ENCODE measurements at regions not wholly inside any gene's neighbourhood (a gene's known extent, or its start where the extent isn't known, plus 50 kb on each side); places are given as distances from the start of the nearest gene placed in this dataset.

DNA sequence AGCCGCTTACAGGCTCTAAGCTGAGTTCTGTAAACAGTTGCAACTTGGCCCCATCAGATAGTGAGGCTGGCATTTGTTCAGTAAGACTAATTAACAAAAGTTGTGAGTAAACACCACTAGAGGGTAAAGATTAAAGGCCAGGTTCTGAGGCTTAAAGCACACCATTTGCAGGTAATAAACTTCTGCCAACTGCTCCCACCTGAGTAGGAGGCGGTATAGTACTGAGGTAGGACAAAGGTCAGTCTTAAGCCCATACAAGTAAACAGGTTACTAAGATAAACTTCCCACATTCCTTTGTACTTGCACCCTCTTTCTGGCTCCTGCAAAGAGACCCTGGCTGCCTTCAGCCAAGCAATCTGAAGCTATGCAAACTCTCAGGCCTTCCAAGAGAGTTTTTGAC is 419.6 kb downstream of the DNAH5 start:
- ATAC-seq (no peak), DNase-seq (ENCODE audit: low read depth, low spot score) (no peak)
- H3K4me2 ChIP-seq (ENCODE audit: low read length), result no peak overlapping the region
- BruUV-seq (replicated peaks), result no TSS peak
- no peaks in the 10 kb centered on the region for H4K20me1 ChIP-seq (ENCODE audit: insufficient read depth)
- no peaks in the 10 kb centered on the region for H3K4me1 ChIP-seq (ENCODE audit: control insufficient read depth in 1 of 2, insufficient read depth in 2 of 2, low read length in 2 of 2)
- no peak overlapping the region for H3K9ac ChIP-seq (ENCODE audit: low read length)
- RAD21 ChIA-PET (ENCODE audit: low non-redundant PET in 1 of 2, low total read pairs in 2 of 2, uncharacterized antibody in 2 of 2, unreplicated experiment in 2 of 2), result no interaction called here
- H2AFZ ChIP-seq (ENCODE audit: low read depth, low read length, poor library complexity, severe bottlenecking), result no peak overlapping the region
- no peak overlapping the region for H3K4me3 ChIP-seq (replicated peaks in 1 of 2; ENCODE audit: low read depth in 1 of 2, low read length in 2 of 2)
- POLR2A ChIA-PET, result no interaction called here
- H3K36me3 ChIP-seq (ENCODE audit: control insufficient read depth in 1 of 2, insufficient read depth in 2 of 2, low read length in 2 of 2), result no peaks in the 10 kb centered on the region
- CTCF ChIA-PET, result no interaction called here
- no peaks in the 10 kb centered on the region for H3K27me3 ChIP-seq (ENCODE audit: insufficient read depth, low read length)
- TF ChIP-seq EGR1 (IDR thresholded peaks at IDR 0.05; ENCODE audit: low read depth) (no peak), SIN3A (IDR thresholded peaks at IDR 0.05; ENCODE audit: low read depth) (no peak), RAD21 (IDR thresholded peaks at IDR 0.05; ENCODE audit: low read depth) (no peak), EZH2phosphoT487 (IDR thresholded peaks at IDR 0.05; ENCODE audit: borderline replicate concordance) (no peak), TCF7L2 (IDR thresholded peaks at IDR 0.05; ENCODE audit: borderline replicate concordance, extremely low read depth, insufficient read depth, insufficient read length) (no peak), CBX3 (IDR thresholded peaks at IDR 0.05; ENCODE audit: low read depth) (no peak), JUND (IDR thresholded peaks at IDR 0.05) (no peak), FOSL1 (IDR thresholded peaks at IDR 0.05; ENCODE audit: low read depth) (no peak), ZFX (IDR thresholded peaks at IDR 0.05) (no peak), ZNF274 (IDR thresholded peaks at IDR 0.05; ENCODE audit: low read depth, low read length) (no peak), CEBPB (IDR thresholded peaks at IDR 0.05; ENCODE audit: low read depth) (no peak), YY1 (IDR thresholded peaks at IDR 0.05; ENCODE audit: extremely low read depth, insufficient replicate concordance, low read depth, low read length) (no peak), SRF (IDR thresholded peaks at IDR 0.05; ENCODE audit: low read depth) (no peak), EZH2 (IDR thresholded peaks at IDR 0.05) (no peak)
- TF ChIP-seq, protein P1, sequence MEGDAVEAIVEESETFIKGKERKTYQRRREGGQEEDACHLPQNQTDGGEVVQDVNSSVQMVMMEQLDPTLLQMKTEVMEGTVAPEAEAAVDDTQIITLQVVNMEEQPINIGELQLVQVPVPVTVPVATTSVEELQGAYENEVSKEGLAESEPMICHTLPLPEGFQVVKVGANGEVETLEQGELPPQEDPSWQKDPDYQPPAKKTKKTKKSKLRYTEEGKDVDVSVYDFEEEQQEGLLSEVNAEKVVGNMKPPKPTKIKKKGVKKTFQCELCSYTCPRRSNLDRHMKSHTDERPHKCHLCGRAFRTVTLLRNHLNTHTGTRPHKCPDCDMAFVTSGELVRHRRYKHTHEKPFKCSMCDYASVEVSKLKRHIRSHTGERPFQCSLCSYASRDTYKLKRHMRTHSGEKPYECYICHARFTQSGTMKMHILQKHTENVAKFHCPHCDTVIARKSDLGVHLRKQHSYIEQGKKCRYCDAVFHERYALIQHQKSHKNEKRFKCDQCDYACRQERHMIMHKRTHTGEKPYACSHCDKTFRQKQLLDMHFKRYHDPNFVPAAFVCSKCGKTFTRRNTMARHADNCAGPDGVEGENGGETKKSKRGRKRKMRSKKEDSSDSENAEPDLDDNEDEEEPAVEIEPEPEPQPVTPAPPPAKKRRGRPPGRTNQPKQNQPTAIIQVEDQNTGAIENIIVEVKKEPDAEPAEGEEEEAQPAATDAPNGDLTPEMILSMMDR (IDR thresholded peaks at IDR 0.05 in 2 of 3, conservative IDR thresholded peaks at IDR 0.05 in 1 of 3; ENCODE audit: borderline replicate concordance in 1 of 3, insufficient read depth in 1 of 3, low read depth in 2 of 3, low read length in 2 of 3), result no peak
- TF ChIP-seq, protein P2, sequence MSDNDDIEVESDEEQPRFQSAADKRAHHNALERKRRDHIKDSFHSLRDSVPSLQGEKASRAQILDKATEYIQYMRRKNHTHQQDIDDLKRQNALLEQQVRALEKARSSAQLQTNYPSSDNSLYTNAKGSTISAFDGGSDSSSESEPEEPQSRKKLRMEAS (IDR thresholded peaks at IDR 0.05), result no peak
- TF ChIP-seq, protein P3, sequence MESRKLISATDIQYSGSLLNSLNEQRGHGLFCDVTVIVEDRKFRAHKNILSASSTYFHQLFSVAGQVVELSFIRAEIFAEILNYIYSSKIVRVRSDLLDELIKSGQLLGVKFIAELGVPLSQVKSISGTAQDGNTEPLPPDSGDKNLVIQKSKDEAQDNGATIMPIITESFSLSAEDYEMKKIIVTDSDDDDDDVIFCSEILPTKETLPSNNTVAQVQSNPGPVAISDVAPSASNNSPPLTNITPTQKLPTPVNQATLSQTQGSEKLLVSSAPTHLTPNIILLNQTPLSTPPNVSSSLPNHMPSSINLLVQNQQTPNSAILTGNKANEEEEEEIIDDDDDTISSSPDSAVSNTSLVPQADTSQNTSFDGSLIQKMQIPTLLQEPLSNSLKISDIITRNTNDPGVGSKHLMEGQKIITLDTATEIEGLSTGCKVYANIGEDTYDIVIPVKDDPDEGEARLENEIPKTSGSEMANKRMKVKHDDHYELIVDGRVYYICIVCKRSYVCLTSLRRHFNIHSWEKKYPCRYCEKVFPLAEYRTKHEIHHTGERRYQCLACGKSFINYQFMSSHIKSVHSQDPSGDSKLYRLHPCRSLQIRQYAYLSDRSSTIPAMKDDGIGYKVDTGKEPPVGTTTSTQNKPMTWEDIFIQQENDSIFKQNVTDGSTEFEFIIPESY (IDR thresholded peaks at IDR 0.05; ENCODE audit: extremely low read depth, insufficient replicate concordance, low read length), result no peak
- peaks cover 0 to 5% of the 10 kb centered on the region in 2 experiments; a peak in 2 of 4 replicates for H3K9me3 ChIP-seq (ENCODE audit: control insufficient read depth in 1 of 2, insufficient read depth in 1 of 2, low read depth in 1 of 2, low read length in 2 of 2)
- intact Hi-C loops (cut with micrococcal nuclease), result no loop called here
- H3K27ac ChIP-seq (ENCODE audit: low read depth, low read length), result no peak overlapping the region
- H3K79me2 ChIP-seq (ENCODE audit: insufficient read depth, low read length), result no peaks in the 10 kb centered on the region
- H3K9me2 ChIP-seq (ENCODE audit: insufficient read depth), result no peaks in the 10 kb centered on the region

Measured in HCT116 (cell line).